ENCODE measurements at regions not wholly inside any gene's neighbourhood (a gene's known extent, or its start where the extent isn't known, plus 50 kb on each side); places are given as distances from the start of the nearest gene placed in this dataset.
A peak's percentile ranks its signal among the peaks of the same experiment; 100 is the strongest.
"Not testable (repeated sequence)": the region's sequence is repeated elsewhere in the genome, so short reads cannot be mapped to it uniquely, and the experiment has no call there.

- Histone ChIP-seq H3K36me3 (ENCODE audit: insufficient read depth, insufficient read length, low read length) (peaks cover 43% of the 10 kb centered on the region), H3K9ac (ENCODE audit: insufficient read length, low read depth) (peak overlapping the region; percentile 94), H3K9me3 (ENCODE audit: insufficient read depth, low read length) (no peaks in the 10 kb centered on the region), H3K4me1 (ENCODE audit: insufficient read depth, insufficient read length) (no peaks in the 10 kb centered on the region), H3K27me3 (ENCODE audit: insufficient read depth, insufficient read length) (no peaks in the 10 kb centered on the region), H3K4me3 (ENCODE audit: insufficient read length, low read depth) (peak overlapping the region; percentile 97)
- TF ChIP-seq YY1 (IDR thresholded peaks at IDR 0.05; ENCODE audit: insufficient read depth, insufficient read length) = peak; percentile 43
- no peak for TF ChIP-seq SUZ12 (IDR thresholded peaks at IDR 0.05; ENCODE audit: extremely low read depth, insufficient read depth, insufficient read length)
- DNase-seq (ENCODE audit: low read depth, low spot score) = peak; percentile 89
These were observed 53.6 kb upstream of the ZNF254 start for GRCh38 chr19:24033301-24033962.

GRCh38 chr19:24033963-24034342 is 53.0 kb upstream of the ZNF254 start:
- Histone ChIP-seq H3K9ac (ENCODE audit: insufficient read length, low read depth) (peak overlapping the region; percentile 94), H3K4me1 (ENCODE audit: insufficient read depth, insufficient read length) (no peaks in the 10 kb centered on the region), H3K4me3 (ENCODE audit: insufficient read length, low read depth) (peak overlapping the region; percentile 97), H3K9me3 (ENCODE audit: insufficient read depth, low read length) (no peaks in the 10 kb centered on the region), H3K36me3 (ENCODE audit: insufficient read depth, insufficient read length, low read length) (peaks cover 48% of the 10 kb centered on the region), H3K27me3 (ENCODE audit: insufficient read depth, insufficient read length) (no peaks in the 10 kb centered on the region)
- DNase-seq (ENCODE audit: low read depth, low spot score) = no peak
- TF ChIP-seq YY1 (IDR thresholded peaks at IDR 0.05; ENCODE audit: insufficient read depth, insufficient read length) = no peak
- no peak for TF ChIP-seq SUZ12 (IDR thresholded peaks at IDR 0.05; ENCODE audit: extremely low read depth, insufficient read depth, insufficient read length)
- TF ChIP-seq ZNF274 (IDR thresholded peaks at IDR 0.05; ENCODE audit: low read depth, low read length) = no peak

DNA sequence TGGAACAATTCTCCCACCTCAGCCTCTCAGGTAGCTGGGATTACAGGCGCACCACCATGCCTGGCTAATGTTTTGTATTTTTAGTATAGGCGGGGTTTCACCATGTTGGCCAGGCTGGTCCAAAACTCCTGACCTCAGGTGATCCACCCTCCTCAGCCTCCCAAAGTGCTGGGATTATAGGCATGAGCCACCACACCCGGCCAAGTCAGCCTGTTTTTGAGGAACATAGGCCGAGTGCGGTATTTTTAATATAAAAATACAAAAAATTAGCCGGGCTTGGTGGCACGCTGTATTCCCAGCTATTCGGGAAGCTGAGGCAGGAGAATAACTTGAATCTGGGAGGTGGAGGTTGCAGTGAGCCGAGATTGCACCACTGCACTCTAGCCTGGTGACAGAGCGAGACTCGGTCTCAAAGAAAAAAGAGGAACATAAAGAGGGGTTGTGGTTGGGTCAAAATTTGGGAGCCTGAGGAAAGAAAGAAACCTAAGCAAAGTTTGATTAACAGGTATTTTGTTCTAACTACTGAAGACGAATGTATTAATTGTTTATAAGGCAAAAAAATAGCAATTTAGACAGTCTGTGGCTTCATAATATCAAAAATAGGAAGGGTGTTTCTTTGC is 51.6 kb upstream of the ZNF254 start:
- not testable (repeated sequence) for H3K4me1 ChIP-seq (ENCODE audit: insufficient read depth, insufficient read length); H3K27me3 ChIP-seq (ENCODE audit: insufficient read depth, insufficient read length); H3K9me3 ChIP-seq (ENCODE audit: insufficient read depth, low read length); DNase-seq (ENCODE audit: low read depth, low spot score)
- H3K4me3 ChIP-seq (ENCODE audit: insufficient read length, low read depth) = peak overlapping the region; percentile 97
- H3K9ac ChIP-seq (ENCODE audit: insufficient read length, low read depth) = peak overlapping the region; percentile 94
- H3K36me3 ChIP-seq (ENCODE audit: insufficient read depth, insufficient read length, low read length) = peaks cover 62% of the 10 kb centered on the region
